Left cardiac atrium (tissue), 4 donors: ENCODE measurements at regions not wholly inside any gene's neighbourhood (a gene's known extent, or its start where the extent isn't known, plus 50 kb on each side); places are given as distances from the start of the nearest gene placed in this dataset.
A peak's percentile ranks its signal among the peaks of the same experiment; 100 is the strongest.

Experiments
- ATAC-seq, 2 donors: fragments of 200-7000 bp; cut with Tn5 transposase; one replicate each; pipeline ENCODE4 v1.9.1; 2020; ENCODE audit warnings: mild to moderate bottlenecking in 2 of 2, moderate library complexity in 2 of 2
- DNase-seq: peaks from one replicate; pipeline ENCODE4 v3.0.0-alpha.2; 2020
- intact Hi-C, 2 donors: fragments of 100-400 bp; cut with DNase I; formaldehyde crosslinking; loops; one replicate each; pipeline versions ENCODE4 v1.14.1 to v1.15.1; 2022 to 2023
- donor health status: DM: no; HTN: yes; CAD: no.
- donor health status: DM: no; HTN: yes; CAD: no; lungs with severe emphysema.
- donor health status: DM: yes; HTN: yes; CAD: no.
- donor health status: Dilated cardiomyopathy.

DNA sequence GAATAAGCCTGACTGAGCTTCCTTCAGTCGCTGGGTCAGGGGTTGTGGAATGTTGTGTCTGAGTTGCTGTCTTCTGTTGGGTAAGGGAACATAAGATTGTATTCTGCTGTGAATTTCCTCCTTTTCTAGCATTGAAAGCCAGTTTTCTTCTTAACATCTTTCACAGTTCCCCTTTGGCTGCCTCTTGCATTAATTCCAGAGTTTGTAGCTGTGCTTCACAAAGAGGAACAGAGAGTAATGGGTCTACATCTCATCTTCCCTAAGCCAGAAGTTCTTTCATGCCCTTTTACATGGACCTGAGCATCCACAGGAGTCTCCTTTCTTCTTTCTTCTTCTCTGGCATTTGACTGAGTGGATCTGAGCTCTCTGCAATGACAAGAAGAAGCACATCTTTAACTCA is 686.8 kb downstream of the KCTD16 start:
- DNase-seq (no peak), ATAC-seq (no peak)
- intact Hi-C loops = no loop called here

DNA sequence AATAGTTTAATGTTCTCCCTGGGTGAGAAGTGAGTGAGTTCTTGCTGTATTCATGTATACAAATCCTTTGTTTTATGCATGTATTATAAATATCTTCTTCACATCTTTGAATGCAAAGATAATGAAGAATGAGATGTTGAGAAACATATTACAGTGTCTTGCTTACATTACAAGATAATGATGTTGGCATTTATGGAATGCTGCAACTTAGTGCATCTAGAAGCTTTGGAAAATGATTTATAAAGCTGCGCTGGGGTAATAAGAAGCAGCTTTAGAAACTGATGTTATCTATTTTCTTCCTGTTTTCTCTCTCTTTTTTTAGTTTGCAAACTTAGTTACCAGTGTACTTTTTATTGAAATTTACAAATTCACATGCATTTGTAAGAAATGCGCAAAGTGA is 673.4 kb downstream of the KCTD16 start:
- intact Hi-C loops = no loop called here
- DNase-seq (no peak), ATAC-seq (no peak)

DNA sequence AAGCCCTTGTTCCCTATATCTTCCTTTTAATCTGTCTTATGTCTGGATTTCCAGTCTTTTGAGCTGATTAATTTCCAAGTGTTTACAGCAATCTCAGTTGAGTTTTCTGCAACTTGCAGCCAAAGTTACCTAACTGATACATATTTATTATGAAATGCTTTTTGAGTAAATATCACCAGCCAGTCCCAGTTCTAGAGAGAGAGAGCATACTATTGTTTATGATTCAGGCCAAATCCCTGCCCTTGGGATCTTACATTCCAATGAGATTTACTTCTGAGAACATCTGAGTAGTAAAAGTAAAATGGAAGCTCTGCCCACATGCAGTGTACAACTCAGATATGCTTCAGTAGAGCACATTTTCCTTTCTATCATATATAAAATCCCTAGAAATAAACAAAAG is 661.7 kb downstream of the KCTD16 start:
- no peak for ATAC-seq
- intact Hi-C loops = no loop called here

DNA sequence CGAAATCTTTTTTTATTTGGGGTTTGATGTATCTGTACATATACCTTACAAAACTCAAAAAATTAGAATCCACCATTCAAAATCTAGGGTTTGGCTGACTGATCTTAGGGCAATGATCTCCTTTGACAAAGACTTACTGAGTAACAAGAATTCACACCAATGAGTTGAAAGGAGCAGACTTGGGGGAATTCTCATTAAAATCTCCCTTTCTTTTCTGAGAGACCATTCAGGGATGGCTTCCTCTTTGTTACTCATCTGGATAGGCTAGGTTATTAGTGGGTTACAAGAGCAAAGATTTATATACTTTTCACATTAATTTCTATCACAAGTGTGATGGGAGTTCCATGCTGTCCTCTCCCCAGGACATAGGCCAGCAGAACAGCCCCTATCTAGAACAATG is 661.0 kb downstream of the KCTD16 start:
- DNase-seq (no peak), ATAC-seq (no peak)
- intact Hi-C loops = no loop called here

More for the DNA sequence above, 661.7 kb downstream of the KCTD16 start:
- DNase-seq = no peak

DNA sequence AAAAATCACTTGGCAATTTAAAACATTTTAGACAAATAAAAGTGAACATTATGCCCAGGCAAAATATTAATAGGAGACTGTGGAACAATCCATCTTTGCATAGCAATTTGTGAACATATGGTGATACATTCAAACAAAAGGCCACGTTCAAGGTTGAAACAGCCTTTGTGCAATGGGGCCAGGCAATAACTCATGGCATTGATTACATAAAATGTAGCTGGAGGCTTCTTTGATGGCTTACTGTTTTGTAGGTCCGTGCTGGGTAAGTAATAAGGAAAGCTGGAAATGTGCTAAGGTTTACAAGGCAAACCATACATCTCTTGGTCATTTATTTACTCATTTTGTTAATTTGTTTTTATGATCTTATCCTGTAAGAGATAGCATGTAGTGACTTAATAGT is 651.8 kb downstream of the KCTD16 start:
- intact Hi-C loops = no loop called here
- ATAC-seq = no peak
- DNase-seq = no peak

- DNase-seq (no peak), ATAC-seq (no peak)
- intact Hi-C loops = no loop called here
These were observed 649.6 kb downstream of the KCTD16 start for GRCh38 chr5:144820278-144820677.

DNA sequence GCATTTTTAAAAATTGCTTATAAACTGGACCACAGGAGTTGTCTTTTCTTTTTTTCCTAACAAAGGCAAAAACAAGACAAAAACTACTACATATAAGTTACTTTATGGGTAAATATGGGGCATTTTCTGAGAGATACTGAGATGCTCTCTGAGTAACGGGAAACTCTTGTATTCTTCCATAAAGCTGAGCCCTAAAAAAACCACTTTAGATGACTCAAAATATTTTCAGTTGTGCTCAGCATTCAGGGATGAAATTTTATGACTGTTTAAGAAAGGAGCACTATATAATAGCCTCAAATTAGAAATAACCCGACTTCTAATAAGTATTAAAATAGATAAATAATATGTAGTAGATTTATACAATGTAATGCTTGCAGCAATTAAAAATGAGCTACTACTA is 644.5 kb downstream of the KCTD16 start:
- ATAC-seq (no peak), DNase-seq (no peak)
- intact Hi-C loops = no loop called here

GRCh38 chr5:144812763-144813162 is 642.1 kb downstream of the KCTD16 start:
- intact Hi-C loops = no loop called here
- peak; percentile 36 for DNase-seq
- ATAC-seq = peak in 1 of 2 donors; percentile 71

DNA sequence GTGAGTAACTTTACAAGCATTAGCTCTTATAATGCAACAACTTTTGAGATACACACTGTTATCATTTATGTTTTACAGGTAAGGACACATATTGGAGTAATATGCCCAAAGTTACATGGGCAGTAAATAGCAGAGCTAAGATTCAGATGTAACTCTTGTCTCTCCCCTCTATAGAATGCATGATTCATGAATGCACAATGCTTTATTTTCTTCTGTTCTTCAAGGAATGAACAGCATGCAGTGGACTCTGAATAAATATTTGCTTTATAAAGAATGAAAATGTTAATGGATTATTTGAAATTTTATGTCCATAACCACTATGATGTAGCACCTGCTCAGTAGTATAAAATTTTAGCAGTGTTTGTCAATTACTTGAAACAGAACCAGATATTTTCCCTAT is 629.5 kb downstream of the KCTD16 start:
- intact Hi-C loops = no loop called here
- no peak for DNase-seq
- ATAC-seq = no peak

DNA sequence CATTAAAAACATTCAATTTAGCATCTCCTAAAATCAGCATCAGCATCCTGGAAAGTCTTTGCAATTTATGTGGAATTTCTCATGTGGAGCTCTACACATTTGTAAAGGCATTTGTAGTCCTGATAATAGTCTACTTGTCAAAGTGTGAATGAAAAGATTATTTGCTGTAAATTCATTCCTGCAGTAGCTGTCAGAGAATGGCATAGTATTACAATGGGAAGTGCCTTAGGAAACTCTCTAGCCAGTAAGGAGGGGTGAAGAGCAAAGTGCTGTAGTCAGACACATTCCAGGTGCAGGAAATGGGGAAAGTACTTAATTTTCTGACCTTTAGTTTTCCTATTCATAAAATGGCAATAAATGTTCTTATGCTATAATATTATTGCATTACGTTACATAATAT is 627.9 kb downstream of the KCTD16 start:
- intact Hi-C loops = no loop called here
- ATAC-seq (no peak), DNase-seq (no peak)

DNA sequence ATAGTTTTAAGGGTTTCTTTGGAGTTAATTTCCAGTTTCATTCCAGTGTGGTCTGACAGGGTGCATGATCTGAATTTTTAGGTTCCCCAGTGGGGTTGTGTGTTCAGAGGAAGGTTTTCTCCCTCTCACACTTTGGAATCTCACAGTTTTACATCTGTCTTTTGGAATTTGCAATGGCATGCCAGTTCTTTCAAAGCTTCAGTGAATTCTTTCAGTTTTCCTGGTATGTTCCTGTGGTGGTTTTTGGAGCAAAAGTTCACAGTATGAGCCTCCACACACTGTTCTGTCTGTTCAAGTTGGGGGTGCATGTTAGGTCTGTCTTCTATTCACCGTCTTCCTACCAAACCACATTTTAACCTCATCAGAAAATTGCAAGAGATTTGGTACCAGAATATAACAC is 624.2 kb downstream of the KCTD16 start:
- intact Hi-C loops = no loop called here
- DNase-seq (no peak), ATAC-seq (no peak)

DNA sequence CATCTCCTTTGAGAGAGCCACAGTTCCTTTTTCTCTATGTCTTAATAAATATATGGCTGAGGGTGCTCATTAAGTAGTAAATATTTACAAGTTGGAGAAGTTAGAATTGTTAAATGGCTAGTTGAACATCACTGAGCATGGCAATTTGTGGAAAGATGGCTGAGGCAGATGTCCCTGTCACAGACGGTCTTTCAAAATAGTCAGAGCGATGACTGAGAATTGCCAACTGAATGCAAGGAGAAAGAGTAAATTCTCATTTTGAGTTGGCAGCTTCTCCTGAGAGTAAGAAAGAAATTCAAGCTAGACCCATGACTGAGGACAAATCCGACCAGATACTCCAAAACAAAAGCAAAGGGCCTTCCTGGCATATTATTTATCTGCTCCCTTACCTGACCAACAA is 617.9 kb downstream of the KCTD16 start:
- intact Hi-C loops = no loop called here
- no peak for DNase-seq
- ATAC-seq = no peak

DNA sequence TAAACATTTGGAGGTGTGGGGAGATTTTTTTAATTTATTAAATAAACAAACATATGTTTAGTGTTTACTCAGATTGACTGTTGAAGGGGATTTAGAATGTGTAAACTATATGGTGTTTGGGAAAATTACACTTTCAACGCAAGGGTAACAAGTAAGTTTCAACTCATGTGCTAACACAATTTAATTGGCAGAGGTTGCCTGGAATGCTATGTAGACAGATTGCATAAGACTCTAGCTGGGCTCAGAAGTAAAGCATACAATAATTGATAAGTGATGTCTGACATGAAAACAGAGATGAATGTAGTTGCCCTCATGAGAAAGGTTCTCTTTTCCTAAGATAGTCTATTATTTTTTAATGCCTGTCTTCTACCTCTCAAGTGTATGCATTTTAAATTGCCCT is 617.4 kb downstream of the KCTD16 start:
- DNase-seq (no peak), ATAC-seq (no peak)
- intact Hi-C loops = no loop called here

GRCh38 chr5:144779368-144779767 is 608.7 kb downstream of the KCTD16 start:
- ATAC-seq = no peak
- intact Hi-C loops = no loop called here

GRCh38 chr5:144778561-144778960 is 607.9 kb downstream of the KCTD16 start:
- DNase-seq (no peak), ATAC-seq (no peak)
- intact Hi-C loops = no loop called here

More at GRCh38 chr5:144779368-144779767, 608.7 kb downstream of the KCTD16 start:
- DNase-seq = no peak

DNA sequence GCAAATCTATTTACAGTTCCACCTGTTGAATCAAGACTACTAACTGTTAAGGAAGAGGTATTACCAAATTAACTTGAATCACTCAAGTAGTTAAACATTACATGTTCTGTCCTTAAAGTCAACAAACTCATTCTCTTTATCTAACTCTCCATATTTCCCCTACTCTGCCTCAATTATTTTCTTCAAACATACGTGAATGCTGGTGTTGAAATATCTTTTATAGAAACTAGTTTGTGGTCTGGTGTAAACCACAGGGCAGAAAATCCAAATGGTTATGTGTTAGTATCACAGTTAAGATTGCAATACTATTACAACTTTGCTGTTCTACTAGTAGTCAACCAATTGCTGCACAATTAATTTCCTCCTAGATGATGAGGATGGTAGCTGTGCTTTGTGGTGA is 603.5 kb downstream of the KCTD16 start:
- intact Hi-C loops = no loop called here
- ATAC-seq (no peak), DNase-seq (no peak)

DNA sequence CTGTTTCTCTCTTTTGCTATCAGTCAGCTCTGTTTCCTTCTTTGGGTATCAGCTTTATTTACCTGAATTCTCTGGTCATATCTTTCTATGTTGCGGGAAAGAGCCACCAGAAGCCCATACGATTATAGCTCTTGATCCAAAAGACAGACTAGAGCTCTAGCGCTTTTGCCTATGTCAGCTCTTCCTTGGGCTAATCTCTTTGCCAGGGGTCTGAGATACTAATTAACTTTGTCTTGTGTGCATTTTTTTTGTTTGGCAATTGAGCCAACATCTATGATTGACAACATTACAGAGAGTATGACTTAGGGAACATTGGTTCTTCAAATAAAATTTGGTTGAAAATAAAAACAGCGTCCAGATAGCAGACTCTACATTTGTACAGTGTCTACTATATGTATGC is 603.0 kb downstream of the KCTD16 start:
- intact Hi-C loops = no loop called here
- no peak for ATAC-seq
- no peak for DNase-seq

- intact Hi-C loops = no loop called here
- ATAC-seq = no peak
- DNase-seq = no peak
These were observed 601.1 kb downstream of the KCTD16 start for GRCh38 chr5:144771802-144772201.

DNA sequence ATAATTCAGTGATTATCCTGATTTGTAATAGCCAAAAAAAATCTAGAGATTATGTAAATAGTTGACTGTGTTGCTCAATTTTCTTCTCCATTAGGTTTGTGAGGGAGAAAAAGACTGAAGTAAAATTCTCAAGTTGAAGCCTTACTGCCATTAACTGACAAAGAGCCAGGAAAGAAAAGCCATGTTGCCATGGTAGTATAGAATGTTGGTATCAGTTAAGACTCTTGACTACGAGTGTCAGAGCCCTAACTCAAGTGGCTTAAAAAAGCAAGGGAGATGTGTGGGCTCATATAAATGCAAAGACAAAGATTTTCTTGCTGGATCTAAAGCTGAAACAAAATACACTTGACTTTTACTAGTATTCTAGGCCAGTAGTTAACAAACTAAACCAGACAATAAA is 571.7 kb downstream of the KCTD16 start:
- DNase-seq (no peak), ATAC-seq (no peak)
- intact Hi-C loops = no loop called here

- ATAC-seq (no peak), DNase-seq (no peak)
- intact Hi-C loops = no loop called here
These were observed 561.1 kb downstream of the KCTD16 start for GRCh38 chr5:144731786-144732185.

DNA sequence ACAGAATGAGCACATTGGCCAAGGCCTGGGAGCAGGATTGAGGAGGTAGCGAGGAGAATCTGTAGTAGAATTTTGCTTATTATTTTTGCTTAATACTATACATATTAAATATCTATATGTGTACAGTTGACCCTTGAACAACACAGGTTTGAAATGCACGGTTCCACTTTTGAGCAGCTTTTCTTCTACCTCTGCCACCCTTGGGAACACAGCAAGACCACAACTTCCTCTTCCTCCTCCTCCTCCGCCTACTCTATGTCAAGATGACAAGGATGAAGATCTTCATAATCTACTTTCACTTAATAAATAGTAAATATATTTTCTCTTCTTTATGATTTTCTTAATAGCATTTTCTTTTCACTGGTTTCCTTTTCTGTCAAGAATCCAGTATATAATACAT is 541.4 kb downstream of the KCTD16 start:
- DNase-seq (no peak), ATAC-seq (no peak)
- intact Hi-C loops = no loop called here

DNA sequence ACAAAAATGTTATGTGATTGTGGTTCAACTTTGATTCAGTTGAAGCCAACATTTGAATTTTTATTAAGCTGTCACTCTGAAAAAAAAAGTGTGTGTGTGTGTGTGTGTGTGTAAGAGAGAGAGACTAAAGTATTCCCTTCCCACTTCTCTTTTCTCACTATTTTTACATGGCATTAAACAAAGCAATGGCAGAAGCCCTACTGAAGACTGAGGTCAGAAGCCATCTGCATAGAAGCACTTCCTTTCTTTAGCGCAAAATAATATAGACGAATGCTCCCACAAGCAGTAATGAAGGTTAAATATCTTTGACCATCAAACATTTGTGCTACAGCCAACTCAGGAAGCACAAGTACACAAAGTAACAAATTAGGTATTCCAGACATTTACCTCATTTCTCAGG is 540.5 kb downstream of the KCTD16 start:
- ATAC-seq (no peak), DNase-seq (no peak)
- intact Hi-C loops = no loop called here
